HG02678 (cell line): ENCODE measurements at regions not wholly inside any gene's neighbourhood (a gene's known extent, or its start where the extent isn't known, plus 50 kb on each side); places are given as distances from the start of the nearest gene placed in this dataset.
A peak's percentile ranks its signal among the peaks of the same experiment; 100 is the strongest.
"Not testable (repeated sequence)": the region's sequence is repeated elsewhere in the genome, so short reads cannot be mapped to it uniquely, and the experiment has no call there.

Experiments used
- ATAC-seq: cut with Tn5 transposase; IDR thresholded peaks from one replicate; pipeline ENCODE4 v1.9.1; 2021; ENCODE audit warnings: mild to moderate bottlenecking, moderate library complexity; ENCODE audit not compliant: unreplicated experiment

DNA sequence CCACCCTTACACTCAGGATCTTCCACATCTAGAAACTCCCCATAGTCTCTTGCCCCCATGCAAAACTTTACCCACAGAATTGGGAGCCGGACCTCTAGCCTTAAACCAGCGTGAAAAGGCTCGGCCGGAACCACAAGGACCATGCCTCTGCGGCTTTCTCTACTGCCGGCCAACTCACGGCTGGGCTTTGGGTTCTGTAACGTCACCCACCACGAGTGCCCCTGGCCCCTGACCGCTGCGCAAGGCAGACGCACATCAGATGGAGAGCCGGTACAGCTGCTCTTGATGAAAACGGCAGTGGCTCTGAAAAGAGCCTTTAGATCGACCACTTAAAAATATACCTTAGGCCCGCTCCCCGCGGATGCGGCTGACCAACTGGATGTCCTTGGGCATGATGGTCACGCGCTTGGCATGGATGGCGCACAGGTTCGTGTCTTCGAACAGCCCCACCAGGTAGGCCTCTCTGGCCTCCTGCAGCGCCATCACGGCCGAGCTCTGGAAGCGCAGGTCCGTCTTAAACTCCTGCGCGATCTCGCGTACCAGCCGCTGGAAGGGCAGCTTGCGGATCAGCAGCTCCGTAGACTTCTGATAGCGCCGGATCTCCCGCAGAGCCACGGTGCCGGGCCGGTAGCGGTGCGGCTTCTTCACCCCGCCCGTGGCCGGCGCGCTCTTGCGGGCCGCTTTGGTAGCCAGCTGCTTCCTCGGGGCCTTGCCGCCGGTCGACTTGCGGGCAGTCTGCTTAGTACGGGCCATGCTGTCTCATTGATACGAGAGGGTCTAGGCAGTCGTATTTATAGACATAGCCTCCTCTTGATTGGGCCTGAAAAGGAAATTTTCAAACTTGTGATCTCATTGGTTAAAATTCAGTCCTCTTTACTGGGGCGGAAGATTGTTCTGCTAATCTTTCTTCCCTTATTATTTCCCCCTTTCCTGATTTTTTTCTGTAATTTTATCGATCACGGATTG, 66.3 kb downstream of the FAM72C start:
- not testable (repeated sequence) for ATAC-seq

GRCh38 chr1:143904622-143904979, 67.2 kb downstream of the FAM72C start:
- ATAC-seq, result peak; percentile 53

DNA sequence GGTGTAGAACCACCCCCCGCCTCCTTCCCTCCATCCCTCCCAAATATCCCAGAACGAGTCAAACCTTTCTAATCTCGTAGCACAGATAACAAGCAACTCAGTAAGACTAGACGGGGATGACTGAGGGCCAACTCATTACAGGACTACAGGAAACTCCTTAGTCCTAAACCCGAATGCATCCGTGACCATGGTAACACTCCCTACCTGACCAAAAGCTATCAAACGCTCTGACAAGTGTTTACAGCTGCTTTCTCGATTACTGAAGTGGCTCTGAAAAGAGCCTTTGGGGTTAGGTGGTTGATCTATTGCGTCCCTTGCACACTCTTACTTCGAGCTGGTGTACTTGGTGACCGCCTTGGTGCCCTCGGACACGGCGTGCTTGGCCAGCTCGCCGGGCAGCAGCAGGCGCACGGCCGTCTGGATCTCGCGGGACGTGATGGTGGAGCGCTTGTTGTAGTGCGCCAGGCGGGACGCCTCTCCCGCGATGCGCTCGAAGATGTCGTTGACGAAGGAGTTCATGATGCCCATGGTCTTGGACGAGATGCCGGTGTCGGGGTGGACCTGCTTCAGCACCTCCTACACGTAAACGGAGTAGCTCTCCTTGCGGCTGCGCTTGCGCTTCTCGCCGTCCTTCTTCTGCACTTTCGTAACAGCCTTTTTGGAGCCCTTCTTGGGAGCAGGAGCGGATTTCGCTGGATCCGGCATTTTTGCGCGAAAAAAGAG, 67.7 kb downstream of the FAM72C start:
- not testable (repeated sequence) for ATAC-seq

DNA sequence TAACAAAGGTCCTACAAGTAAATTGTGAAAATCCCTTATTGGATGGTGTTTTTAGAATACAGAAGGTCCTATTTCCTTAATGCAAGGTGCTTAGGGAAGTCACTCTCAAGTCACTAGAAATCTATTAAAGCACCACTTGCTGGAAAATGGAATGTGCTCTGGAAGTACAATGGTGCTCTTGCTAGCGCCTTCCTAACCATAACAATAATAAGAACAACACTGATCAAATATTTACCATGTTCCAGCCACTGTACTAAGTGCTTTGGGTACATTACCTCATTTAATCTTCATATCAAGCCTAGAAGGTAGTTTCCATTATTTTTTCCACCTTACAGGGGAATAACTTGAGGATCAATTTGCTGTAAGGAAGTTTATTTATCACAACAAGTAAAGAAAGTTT, 75.4 kb downstream of the FAM72C start:
- not testable (repeated sequence) for ATAC-seq

DNA sequence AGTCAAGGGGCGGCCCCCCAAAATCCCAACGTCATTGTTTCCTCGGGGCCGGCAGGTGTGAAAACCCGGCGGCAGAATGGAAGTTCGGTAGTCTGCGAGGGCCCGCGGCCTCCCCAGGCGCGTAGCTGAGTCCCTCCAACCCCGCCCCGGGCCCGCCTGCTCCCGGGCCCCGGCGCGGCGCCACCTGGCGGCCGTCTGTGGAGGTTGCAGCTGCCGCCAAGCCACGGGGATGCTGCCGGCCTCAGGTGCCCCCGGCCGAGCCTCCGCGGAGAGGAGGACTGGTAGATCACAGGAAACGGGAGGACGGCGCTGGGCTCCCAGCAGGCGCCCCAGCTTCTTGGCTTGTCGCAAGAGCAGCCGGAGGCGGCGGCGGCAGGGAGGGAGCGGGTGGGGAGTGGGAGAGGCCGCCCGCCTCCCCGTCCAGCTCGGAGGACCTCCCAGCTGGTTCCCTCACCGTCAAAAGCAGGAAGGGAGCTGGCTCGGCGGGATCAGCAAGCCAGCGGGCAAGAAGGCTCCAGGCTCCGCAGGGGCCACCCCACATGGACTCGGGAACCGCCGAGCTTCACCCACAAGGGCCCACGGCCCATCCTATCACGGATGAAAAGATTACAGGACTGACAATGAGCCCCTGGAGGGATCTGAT, 86.7 kb downstream of the FAM72C start:
- ATAC-seq, result peak; percentile 92

GRCh38 chr1:143884532-143884931, 87.3 kb downstream of the FAM72C start:
- peak; percentile 85 for ATAC-seq

GRCh38 chr1:143879757-143880536, 91.8 kb downstream of the FAM72C start:
- not testable (repeated sequence) for ATAC-seq

DNA sequence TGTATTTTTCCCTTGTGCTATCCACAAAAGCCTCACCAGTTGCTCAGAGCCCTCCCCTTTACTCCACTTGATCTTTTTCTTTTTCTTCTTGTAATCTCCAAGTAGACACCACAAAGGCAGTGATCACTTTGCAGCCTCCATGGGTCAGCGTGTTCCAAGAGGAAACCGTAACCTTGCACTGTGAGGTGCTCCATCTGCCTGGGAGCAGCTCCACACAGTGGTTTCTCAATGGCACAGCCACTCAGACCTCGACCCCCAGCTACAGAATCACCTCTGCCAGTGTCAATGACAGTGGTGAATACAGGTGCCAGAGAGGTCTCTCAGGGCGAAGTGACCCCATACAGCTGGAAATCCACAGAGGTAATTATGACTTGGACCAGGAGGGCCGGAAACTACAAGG, 95.8 kb downstream of the FAM72C start:
- not testable (repeated sequence) for ATAC-seq

GRCh38 chr1:143874625-143875024, 97.2 kb downstream of the FAM72C start:
- ATAC-seq, result not testable (repeated sequence)

DNA sequence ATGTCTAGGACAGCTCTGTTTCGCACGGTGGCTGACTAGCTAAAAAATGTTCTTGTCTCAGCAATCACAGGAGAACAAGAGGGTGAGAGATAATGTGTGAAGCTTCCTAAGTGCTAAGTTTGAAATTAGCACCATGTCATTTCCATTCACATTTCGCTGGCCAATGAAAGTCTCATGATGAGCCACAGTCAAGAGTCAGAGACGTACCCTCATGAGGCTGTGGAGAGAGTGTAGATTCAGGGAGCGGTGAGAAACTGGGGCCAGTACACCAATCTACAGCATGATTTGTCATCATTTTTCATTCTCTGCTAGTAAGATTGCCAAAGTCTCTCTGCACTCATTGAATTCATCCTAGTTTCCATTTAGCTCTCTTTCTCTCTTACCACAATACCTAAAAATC, 98.1 kb downstream of the FAM72C start:
- ATAC-seq, result not testable (repeated sequence)

GRCh38 chr1:143870388-143870787, 101.4 kb downstream of the FAM72C start:
- not testable (repeated sequence) for ATAC-seq

- ATAC-seq, result not testable (repeated sequence)
These were observed 104.1 kb downstream of the FAM72C start for GRCh38 chr1:143867590-143868220.

DNA sequence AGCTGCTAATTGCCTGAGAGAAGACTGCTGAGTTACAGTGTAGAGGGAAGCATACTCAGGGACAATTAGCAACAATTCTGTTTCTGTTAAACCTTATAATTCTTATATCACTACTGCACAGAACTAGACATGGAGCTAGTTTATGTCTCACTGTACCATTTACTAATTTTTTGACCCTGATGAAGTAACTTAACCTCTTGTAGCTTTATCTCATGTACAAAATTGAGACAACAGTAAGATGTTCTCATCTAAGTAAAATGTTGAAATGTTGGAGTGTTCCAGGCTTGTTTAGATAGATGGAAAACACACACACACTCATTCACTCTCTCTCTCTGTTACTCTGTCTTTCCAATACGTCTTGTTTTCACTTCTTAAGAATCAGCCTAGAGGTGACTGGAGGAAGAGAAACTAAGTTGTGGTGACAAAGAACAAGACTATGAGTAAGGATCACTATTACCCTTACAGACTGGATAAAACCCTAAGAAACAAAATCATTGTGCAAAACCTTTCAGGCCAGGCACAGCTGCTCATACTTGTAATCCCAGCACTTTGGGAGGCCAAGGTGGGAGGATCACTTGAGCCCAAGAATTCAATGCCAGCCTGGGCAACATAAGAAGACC, 107.8 kb downstream of the FAM72C start:
- ATAC-seq, result not testable (repeated sequence)

- not testable (repeated sequence) for ATAC-seq
These were observed 109.1 kb downstream of the FAM72C start for GRCh38 chr1:143862722-143863121.

GRCh38 chr1:143861306-143861705, 110.5 kb downstream of the FAM72C start:
- ATAC-seq, result not testable (repeated sequence)

- ATAC-seq, result not testable (repeated sequence)
These were observed 115.9 kb downstream of the FAM72C start for GRCh38 chr1:143855867-143856266.

GRCh38 chr1:143854069-143854468, 117.7 kb downstream of the FAM72C start:
- ATAC-seq, result not testable (repeated sequence)

DNA sequence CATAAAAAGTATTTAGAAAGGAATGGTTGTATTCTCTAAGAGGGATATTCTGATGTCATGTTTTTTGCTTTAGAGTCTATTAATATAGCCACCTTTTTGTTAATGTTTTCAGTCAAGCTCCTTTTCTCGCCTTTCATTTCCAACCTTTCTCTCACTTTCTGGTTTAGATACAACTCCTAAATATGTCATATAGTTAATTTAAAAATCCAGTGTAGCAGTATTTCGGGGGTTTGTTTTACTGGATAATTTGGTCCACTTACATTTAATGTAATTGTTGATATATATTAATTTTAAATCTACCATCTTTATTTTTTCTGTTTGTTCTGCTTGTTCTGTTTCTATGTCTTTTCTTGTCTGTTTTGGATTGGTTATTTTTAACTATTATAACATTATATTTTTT, 121.1 kb downstream of the FAM72C start:
- ATAC-seq, result not testable (repeated sequence)

DNA sequence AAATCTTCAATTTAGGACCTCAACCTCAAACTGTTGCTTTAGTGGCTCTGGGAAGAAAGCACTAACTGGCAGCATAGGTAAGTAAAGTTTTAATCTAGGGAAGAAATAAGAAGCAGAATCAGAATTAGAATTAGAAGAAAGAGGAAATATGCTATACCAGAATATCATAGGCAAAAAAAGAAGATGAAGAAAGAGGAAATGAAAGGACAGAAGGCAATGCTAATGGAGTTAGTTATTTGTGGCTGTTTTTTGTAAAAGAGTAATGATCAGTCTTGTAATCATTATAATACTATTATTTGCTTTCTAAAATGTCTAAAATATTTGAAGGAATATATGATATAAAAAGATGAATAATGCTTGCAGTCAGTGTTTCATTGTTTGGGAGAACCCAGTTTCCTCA, 122.9 kb downstream of the FAM72C start:
- ATAC-seq, result not testable (repeated sequence)

- ATAC-seq, result not testable (repeated sequence)
These were observed 126.6 kb downstream of the FAM72C start for GRCh38 chr1:143845193-143845592.
